Natural killer cell (primary cell): ENCODE measurements at regions not wholly inside any gene's neighbourhood (a gene's known extent, or its start where the extent isn't known, plus 50 kb on each side); places are given as distances from the start of the nearest gene placed in this dataset.
"Not testable (repeated sequence)": the region's sequence is repeated elsewhere in the genome, so short reads cannot be mapped to it uniquely, and the experiment has no call there.

Source experiments
- ATAC-seq, 3 donors: fragments of 150-1000 bp in 2 of 3; fragments of 200-7000 bp in 1 of 3; cut with Tn5 transposase; 1 replicate in 1 of 3; 2 replicates in 2 of 3; pipeline ENCODE4 v1.10.0; 2021; ENCODE audit warnings: mild to moderate bottlenecking in 2 of 3, moderate library complexity in 2 of 3
- DNase-seq, 2 donors: peaks; one replicate each; pipeline versions ENCODE4 v3.0.0 to v3.0.0-alpha.2; 2013 to 2021; ENCODE audit warnings: mixed read lengths in 1 of 2
- H3K27ac ChIP-seq: one replicate; pipeline ENCODE4 v1.5.1; 2013; ENCODE audit warnings: mild to moderate bottlenecking, low read length
- H3K27me3 ChIP-seq: one replicate; pipeline ENCODE4 v1.6.1; 2013; ENCODE audit warnings: low read length; ENCODE audit not compliant: control insufficient read depth, insufficient read depth
- H3K36me3 ChIP-seq: one replicate; pipeline ENCODE4 v1.6.1; 2013; ENCODE audit warnings: low read length; ENCODE audit not compliant: control insufficient read depth, insufficient read depth
- H3K4me1 ChIP-seq: one replicate; pipeline ENCODE4 v1.6.1; 2013; ENCODE audit warnings: low read length; ENCODE audit not compliant: control insufficient read depth, insufficient read depth
- H3K4me3 ChIP-seq: one replicate; pipeline ENCODE4 v1.5.1; 2013; ENCODE audit warnings: low read length
- H3K9me3 ChIP-seq: one replicate; pipeline ENCODE4 v1.6.1; 2013; ENCODE audit warnings: low read length; ENCODE audit not compliant: control insufficient read depth, insufficient read depth
- H3K27ac Mint-ChIP-seq, 2 donors: one replicate each; pipeline ENCODE4 v1.8.0; 2022; ENCODE audit warnings: mild to moderate bottlenecking in 2 of 2, mixed read lengths in 2 of 2, moderate library complexity in 1 of 2
- H3K27me3 Mint-ChIP-seq, 2 donors: one replicate each; pipeline ENCODE4 v1.8.0; 2022; ENCODE audit warnings: low read depth in 2 of 2, mixed read lengths in 2 of 2
- H3K36me3 Mint-ChIP-seq: one replicate; pipeline ENCODE4 v1.8.0; 2022; ENCODE audit warnings: mixed read lengths
- H3K4me1 Mint-ChIP-seq, 2 donors: one replicate each; pipeline ENCODE4 v1.8.0; 2022; ENCODE audit warnings: mixed read lengths in 2 of 2
- H3K4me3 Mint-ChIP-seq: one replicate; pipeline ENCODE4 v1.8.0; 2022; ENCODE audit warnings: mild to moderate bottlenecking, moderate library complexity, mixed read lengths
- H3K9me3 Mint-ChIP-seq, 2 donors: one replicate each; pipeline ENCODE4 v1.8.0; 2022; ENCODE audit warnings: mixed read lengths in 2 of 2
- WGBS: methylation state at CpG from one replicate; pipeline ENCODE4 v1.1.7; 2013; ENCODE audit warnings: missing lambda C conversion rate; ENCODE audit not compliant: insufficient coverage; 5-methylcytosine and 5-hydroxymethylcytosine counted together
- intact Hi-C: fragments of 100-400 bp; cut with micrococcal nuclease; formaldehyde crosslinking; loops from one replicate; pipeline ENCODE4 v1.14.2; 2022
- TF ChIP-seq, protein P1 (sequence below): fragments of 200-600 bp; IDR thresholded peaks from one replicate; pipeline ENCODE4 v1.8.0; 2022; ENCODE audit warnings: antibody characterized with exemption

DNA sequence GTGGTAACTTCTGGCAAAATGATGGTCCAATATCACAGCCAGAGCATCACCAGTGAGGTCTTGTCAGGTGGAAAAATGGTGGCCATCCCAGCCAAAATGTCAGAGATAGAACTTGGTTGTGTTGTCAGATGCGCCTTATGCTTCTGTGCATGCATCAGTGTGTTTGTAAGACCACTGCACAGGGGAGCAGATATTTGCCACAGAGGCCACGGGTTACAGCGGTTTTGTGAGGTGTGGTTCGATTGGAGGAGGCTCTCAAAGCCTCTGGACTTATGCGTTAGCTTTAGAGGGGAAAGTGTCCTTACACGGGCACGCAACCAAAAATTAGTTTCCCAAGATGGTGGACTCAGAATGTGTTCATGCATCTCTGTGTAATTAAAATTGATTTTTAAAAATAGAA, 243.8 kb downstream of the ADGRD1 start:
- Histone ChIP-seq H3K27me3 (no peaks in the 10 kb centered on the region), H3K9me3 (no peaks in the 10 kb centered on the region), H3K27ac (no peak overlapping the region), H3K36me3 (no peaks in the 10 kb centered on the region), H3K4me1 (no peaks in the 10 kb centered on the region), H3K4me3 (no peak overlapping the region)
- H3K27ac Mint-ChIP-seq, result no peak overlapping the region
- H3K4me3 Mint-ChIP-seq, result no peak overlapping the region
- 90% methylated on average over 7 of the region's 7 CpGs for WGBS
- intact Hi-C loops, result no loop called here
- no peaks in the 10 kb centered on the region for H3K36me3 Mint-ChIP-seq
- DNase-seq, result no peak
- H3K9me3 Mint-ChIP-seq, result no peaks in the 10 kb centered on the region
- H3K4me1 Mint-ChIP-seq, result no peaks in the 10 kb centered on the region
- ATAC-seq, result no peak
- H3K27me3 Mint-ChIP-seq, result peaks cover 0 to 8% of the 10 kb centered on the region in 2 donors
- TF ChIP-seq, protein P1, sequence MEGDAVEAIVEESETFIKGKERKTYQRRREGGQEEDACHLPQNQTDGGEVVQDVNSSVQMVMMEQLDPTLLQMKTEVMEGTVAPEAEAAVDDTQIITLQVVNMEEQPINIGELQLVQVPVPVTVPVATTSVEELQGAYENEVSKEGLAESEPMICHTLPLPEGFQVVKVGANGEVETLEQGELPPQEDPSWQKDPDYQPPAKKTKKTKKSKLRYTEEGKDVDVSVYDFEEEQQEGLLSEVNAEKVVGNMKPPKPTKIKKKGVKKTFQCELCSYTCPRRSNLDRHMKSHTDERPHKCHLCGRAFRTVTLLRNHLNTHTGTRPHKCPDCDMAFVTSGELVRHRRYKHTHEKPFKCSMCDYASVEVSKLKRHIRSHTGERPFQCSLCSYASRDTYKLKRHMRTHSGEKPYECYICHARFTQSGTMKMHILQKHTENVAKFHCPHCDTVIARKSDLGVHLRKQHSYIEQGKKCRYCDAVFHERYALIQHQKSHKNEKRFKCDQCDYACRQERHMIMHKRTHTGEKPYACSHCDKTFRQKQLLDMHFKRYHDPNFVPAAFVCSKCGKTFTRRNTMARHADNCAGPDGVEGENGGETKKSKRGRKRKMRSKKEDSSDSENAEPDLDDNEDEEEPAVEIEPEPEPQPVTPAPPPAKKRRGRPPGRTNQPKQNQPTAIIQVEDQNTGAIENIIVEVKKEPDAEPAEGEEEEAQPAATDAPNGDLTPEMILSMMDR, result no peak

DNA sequence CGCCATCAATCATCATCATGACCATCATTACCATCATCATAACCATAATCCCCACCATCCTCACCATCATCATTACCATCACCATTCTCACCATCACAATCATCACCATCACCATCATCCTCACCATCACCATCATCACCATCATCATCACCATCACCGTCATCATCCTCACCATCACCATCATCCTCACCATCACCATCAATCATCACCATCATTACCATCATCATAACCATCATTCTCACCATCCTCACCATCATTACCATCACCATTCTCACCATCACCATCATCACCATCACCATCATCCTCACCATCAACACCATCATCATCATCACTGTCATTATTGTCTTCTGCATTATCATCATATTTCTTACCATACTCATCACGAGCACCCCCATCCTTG, 245.5 kb downstream of the ADGRD1 start:
- H3K36me3 Mint-ChIP-seq, result no peaks in the 10 kb centered on the region

DNA sequence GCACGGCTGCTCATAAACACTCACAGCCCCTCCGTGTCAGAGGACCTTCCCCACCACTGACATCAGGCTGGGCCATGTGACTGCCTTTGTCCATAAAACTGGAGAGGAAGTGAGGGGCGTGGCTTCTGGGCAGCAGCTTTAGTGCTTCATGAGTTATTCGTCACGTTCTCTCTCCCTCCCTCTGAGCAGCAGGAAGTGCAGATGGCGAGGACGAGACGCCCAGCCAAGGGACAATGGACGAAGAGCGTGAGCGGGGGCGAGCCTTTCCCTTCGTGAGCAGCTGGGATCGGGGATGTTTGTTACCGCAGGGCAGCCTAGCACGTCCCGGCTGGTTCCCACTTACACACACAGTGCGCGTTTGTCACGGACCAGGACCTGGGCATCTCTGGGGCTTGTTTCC, 248.2 kb downstream of the ADGRD1 start:
- H3K9me3 Mint-ChIP-seq, result not testable (repeated sequence)

More for the DNA sequence above, 245.5 kb downstream of the ADGRD1 start:
- H3K36me3 ChIP-seq, result no peaks in the 10 kb centered on the region
- no peaks in the 10 kb centered on the region for H3K27me3 ChIP-seq
- H3K27me3 Mint-ChIP-seq, result peaks cover 0 to 2% of the 10 kb centered on the region in 2 donors
- no peak overlapping the region for H3K27ac Mint-ChIP-seq
- 79% methylated on average over 3 of the region's 3 CpGs for WGBS
- no peak overlapping the region for H3K4me3 Mint-ChIP-seq
- TF ChIP-seq, protein P1, result no peak
- intact Hi-C loops, result no loop called here
- no peak overlapping the region for H3K27ac ChIP-seq
- no peaks in the 10 kb centered on the region for H3K4me1 ChIP-seq
- no peak overlapping the region for H3K4me3 ChIP-seq
- H3K9me3 Mint-ChIP-seq, result no peaks in the 10 kb centered on the region
- H3K4me1 Mint-ChIP-seq, result no peaks in the 10 kb centered on the region
- H3K9me3 ChIP-seq, result no peaks in the 10 kb centered on the region
- no peak for ATAC-seq
- no peak for DNase-seq

DNA sequence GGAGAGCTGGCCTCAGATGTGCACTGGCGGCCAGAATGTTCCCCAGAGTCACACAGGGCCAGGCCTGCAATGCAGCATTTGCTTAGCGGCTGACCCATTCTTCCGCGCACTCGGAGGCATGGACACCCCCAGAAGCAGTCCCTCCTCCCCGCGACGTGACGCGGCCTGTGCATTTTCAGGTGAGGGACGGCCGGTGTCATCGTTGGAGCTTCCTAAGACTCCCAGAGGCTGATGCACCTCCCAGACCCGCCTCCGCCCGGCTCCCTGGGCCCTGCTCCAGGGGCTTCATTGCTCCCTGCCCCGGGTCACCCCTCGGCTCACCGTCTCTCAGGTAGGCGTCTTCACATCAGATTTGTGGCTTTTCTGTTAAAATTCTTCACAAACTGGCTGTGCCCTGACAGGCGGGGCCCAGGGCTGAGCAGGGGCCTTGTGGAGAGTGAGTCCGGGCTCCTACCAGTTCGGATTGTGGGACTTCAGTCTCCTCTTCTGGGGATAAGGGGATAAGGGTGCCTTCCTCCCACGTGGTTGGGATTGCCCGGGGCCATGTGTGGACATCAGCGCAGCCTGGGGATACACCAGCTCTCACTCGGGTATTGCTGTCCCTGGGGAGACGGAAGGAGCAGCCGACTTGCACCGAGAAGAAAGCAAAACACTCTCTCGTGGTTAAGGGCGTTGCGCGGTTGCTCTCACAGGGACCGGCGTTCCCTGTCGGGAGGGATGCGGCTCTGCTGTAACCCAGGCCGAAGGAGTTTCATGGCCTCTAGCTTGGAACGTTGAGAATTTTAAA, 249.1 kb downstream of the ADGRD1 start:
- Histone ChIP-seq H3K36me3 (no peaks in the 10 kb centered on the region), H3K4me3 (no peak overlapping the region), H3K9me3 (no peaks in the 10 kb centered on the region), H3K27me3 (no peaks in the 10 kb centered on the region), H3K4me1 (no peaks in the 10 kb centered on the region), H3K27ac (no peak overlapping the region)
- 90% methylated on average over 40 of the region's 40 CpGs for WGBS
- TF ChIP-seq, protein P1, result no peak
- H3K27me3 Mint-ChIP-seq, result no peaks in the 10 kb centered on the region
- H3K4me3 Mint-ChIP-seq, result no peak overlapping the region
- H3K27ac Mint-ChIP-seq, result no peak overlapping the region
- no peaks in the 10 kb centered on the region for H3K9me3 Mint-ChIP-seq
- ATAC-seq (no peak), DNase-seq (no peak)
- intact Hi-C loops, result no loop called here
- H3K36me3 Mint-ChIP-seq, result no peaks in the 10 kb centered on the region
- H3K4me1 Mint-ChIP-seq, result no peaks in the 10 kb centered on the region

More for the DNA sequence above, 248.2 kb downstream of the ADGRD1 start:
- H3K36me3 ChIP-seq, H3K27ac Mint-ChIP-seq, H3K27ac ChIP-seq, H3K36me3 Mint-ChIP-seq, H3K27me3 ChIP-seq, H3K4me1 Mint-ChIP-seq, intact Hi-C loops, ATAC-seq, H3K9me3 ChIP-seq, DNase-seq, H3K27me3 Mint-ChIP-seq, H3K4me1 ChIP-seq, H3K4me3 ChIP-seq, H3K4me3 Mint-ChIP-seq: not testable (repeated sequence)
- WGBS, result no CpG with 5 or more reads among the region's 20 CpGs
